GM18499 (cell line): ENCODE measurements at regions not wholly inside any gene's neighbourhood (a gene's known extent, or its start where the extent isn't known, plus 50 kb on each side); places are given as distances from the start of the nearest gene placed in this dataset.
"Not testable (repeated sequence)": the region's sequence is repeated elsewhere in the genome, so short reads cannot be mapped to it uniquely, and the experiment has no call there.

ENCODE experiments used
- ATAC-seq: cut with Tn5 transposase; IDR thresholded peaks from one replicate; pipeline ENCODE4 v1.9.1; 2021; ENCODE audit warnings: moderate number of reproducible peaks; ENCODE audit not compliant: insufficient read depth, unreplicated experiment

DNA sequence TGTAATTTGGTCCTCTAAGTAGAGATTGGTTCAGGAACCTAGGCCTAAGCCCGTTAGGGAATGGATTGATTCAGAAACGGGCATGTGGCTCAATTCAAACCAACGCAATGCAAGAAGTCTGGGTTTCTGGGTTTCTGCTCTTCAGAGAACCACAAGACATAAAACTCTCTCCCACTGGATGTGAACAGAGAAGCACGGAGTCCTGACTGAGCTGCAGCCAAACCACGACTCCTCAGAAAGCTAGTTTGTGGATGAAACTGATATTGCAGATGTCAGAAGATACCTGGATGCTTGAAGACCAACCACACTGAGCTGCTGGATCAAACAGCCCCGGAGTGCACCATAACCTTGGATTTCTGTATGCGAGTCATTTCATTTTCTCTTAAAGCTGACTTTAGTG lies 50.0 kb downstream of the SOD2 start:
- ATAC-seq = no peak

DNA sequence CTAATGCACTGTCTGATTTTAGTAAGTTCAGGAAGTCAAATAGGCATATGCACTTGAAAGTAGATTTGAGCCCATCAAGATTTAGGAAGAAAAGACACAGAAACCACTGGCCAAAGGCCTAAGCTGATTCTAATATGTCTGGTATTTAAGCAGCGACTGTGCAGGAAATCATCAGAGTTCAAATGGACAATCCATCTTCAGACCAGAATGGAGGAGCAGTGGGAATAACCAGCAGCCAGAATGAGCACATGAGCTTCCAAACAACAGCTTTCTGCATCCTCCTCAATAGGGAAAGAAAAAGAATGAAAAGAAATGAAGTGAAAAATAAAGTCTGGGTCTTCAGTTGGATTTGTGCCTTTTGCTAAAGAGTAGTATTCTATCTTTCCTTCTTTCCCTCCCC lies 50.6 kb downstream of the SOD2 start:
- no peak for ATAC-seq

DNA sequence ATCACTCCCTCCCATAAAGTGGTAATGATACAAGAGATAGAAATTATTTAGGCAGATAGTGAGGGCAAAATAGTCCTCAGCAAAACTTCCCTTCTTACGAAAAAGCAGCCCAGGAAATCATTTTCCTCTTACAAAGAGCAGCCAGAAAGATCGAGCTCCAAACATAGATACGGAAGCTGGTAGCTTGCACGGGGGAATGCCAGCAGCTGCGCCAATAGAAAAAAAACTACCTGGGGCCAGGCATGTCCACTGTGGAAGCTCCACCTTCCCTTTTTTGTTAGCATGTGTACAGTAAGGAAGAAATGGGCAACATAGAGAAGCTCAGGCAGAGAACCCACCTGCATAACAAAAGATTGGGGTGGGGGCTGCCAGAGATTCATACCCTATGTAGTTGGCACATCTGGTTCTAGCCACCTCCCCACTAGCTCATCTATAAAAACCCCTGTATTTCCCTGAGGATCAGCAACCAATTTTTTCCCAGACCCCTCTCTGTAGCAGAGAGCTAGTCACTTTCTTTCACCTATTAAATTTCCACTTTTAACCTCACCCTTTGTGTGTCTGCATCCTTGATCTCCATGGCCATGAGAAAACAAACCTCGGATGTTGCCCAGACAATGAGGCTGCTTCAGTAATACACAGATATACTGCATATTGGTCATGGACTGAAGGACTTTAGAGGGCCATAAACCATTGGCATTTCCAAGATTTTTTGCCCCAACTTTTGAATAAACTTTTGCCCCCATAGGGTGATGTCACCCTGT lies 52.1 kb downstream of the SOD2 start:
- no peak for ATAC-seq

DNA sequence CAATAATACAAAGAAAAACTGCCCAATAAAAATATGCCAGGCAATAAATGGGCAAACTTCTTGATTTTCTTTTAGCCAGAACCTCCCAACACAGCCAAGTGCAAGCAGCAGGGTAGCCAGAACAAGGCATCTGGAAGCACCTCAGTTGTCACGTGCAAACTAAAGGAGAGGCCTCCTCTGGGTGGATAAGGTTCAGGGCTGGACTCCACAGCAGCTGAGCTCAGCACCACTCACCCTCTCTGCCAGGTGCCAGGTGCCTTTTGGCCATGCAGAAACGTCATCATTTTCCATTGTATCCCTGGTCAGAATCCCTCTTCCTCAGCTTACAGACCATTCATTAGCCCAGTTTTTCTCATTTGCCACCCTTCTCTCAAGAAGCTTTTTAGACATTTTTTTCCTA lies 52.7 kb downstream of the SOD2 start:
- no peak for ATAC-seq

DNA sequence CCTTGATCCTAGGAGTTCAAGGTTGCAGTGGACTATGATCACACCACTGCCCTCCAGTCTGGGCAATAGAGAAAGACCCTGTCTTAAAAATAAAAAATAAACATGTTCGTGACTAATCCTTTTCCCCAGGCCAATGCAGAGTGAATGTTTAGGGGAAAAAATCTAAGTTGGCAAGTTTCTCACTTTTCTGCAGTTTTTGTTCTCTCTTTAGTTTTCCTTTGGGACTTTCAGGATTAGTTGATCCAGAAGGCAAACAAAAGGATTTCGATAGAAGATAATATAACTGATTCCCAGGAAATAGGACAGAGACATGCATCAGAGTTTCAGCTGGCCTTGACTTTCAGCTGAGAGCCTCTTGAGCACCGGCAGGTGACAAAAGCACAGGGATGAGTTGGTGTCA lies 53.3 kb downstream of the SOD2 start:
- no peak for ATAC-seq

DNA sequence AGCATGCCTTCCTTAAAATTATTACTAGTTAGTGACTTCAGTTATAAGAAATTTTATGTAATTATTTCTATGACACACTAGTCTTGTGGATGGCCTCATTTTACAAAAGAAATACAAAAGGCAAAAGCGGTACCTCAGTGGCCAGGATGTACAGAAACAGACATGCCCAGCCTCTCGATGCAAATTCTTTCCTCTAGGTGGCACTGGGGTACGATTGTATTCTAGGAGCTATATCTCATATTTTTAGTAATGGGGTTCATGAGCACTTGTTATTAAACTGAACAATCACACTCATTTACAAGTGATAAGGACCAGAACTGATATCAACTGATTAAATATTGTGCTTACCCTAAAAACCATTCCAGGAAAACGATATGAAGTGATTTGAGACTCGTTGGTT lies 59.8 kb downstream of the SOD2 start:
- ATAC-seq = no peak

DNA sequence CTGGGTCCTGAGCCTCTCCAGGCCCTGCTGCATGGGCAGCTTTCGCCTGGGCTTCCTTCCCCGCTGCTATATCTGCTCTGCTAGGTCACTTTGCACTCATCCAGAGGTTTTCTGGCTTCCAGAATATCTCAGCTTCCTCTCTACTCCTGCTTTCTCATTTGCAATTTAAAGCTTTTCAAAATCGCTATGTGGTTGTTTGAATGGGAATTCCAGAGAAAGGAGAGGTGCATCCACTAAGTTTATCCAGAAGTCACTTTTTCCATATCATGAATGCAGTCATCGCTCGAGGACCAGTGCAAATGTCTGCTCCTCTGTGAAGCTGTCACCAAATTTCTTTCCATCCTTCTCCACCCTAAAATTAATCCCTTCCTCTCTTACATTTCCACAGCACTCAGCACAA lies 61.2 kb downstream of the SOD2 start:
- ATAC-seq = no peak

DNA sequence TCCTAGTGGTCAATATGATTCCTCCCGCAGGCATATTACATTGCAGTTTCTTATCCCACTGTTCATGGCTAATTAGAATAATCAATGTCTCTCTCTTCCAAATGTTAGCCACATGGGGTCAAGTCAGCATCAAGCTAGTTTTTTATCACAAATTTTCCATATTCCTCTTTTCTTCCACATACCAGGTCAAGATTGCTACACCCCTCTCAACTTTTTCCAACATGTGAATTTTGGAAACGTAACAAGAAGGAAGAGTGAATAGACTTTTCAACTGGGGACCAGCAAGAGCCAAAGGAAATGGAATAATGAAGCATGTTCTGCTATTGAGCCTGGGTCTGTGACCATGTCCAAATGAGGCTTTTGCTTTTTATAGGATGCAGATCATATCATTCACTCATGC lies 65.1 kb downstream of the SOD2 start:
- ATAC-seq = no peak

DNA sequence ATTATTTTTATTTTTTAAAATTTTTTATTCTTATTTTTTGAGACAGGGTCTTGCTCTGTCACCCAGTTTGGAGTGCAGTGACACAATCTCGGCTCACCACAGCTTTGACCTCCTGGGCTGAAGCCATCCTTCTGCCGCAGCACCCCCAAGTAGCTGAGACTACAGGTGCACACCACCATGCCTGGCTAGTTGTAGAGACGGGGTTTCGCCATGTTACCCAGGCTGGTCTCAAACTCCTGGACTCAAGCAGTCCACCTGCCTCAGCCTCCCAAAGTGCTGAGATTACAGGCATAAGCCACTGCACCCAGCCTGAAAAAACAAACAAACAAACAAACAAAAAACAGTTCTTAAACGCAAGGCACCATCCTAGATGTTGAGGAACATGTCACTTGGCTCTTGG lies 66.5 kb downstream of the SOD2 start:
- not testable (repeated sequence) for ATAC-seq

DNA sequence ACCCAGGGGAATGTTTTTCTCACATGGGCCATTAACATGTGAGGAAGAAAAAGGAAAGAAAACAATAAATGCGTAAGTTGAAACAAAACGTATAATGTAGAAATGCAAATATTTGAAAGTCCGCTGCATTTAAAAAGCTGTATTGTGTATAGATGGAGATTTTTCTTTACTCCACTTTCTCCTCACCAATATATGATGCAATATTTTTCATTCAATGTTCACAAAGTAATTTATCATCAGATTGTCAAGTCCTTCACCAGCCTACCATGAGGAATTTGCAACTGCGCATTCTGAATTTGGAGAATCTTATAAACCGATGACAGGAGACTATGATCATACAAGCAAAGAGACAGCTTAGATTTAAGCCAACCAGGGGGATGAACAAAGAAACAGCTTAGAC lies 69.9 kb downstream of the SOD2 start:
- no peak for ATAC-seq

DNA sequence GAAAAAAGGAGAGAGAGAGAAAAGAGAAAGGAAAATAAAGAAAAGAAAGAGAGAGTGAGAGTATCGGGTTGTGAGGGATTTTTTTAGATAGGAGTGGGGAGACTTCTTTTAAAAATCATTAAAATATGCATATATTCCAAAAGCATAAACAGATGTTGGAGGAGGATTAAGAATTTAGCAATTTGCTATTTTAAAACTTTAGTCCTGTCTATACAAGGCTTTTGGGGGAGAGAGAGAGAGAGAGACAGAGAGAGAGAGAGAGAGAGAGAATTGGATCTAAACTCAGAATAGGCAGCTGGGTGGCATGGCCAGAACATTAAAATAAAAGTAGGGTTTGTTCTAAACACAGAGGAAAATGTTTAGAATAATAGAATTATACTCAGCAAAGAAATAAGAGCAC lies 72.1 kb downstream of the SOD2 start:
- ATAC-seq = no peak

DNA sequence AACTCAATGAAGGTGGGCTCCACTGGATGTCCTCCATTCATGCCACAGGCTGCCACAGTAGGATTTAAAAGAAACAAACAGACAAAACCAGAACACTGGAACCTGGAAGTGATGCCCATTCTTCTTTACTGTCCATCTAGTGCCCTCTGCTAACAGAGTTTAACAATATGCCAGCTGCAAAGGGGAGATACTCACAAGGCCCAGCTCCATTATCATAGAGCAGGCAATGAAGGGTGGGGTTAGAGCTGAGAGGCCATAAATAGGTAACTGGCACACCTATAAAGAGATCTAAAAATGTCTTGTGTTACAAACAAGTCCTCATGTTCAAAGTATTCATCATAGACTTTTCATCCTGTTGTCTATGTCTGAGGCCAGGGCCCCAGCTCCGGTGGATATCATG lies 75.6 kb downstream of the SOD2 start:
- ATAC-seq = no peak

DNA sequence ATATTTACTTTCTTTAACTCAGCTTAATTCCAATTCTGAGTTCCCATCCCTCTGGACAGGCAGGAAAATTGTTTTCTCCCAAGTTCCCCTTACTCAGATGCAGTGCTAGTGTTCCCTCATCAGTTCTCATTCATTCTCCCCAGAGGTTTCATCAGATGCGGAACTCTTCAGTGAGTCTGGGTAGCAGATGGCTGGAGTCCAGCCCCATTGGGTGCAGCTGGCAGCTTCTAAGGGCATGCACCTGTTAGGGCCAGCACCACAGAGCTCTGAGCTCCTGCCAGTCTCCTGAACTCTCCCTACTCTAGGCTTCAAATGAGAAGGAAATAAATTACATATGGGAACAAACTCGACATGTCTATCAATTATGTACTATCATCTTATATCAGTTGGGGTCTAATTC lies 76.6 kb downstream of the SOD2 start:
- no peak for ATAC-seq

DNA sequence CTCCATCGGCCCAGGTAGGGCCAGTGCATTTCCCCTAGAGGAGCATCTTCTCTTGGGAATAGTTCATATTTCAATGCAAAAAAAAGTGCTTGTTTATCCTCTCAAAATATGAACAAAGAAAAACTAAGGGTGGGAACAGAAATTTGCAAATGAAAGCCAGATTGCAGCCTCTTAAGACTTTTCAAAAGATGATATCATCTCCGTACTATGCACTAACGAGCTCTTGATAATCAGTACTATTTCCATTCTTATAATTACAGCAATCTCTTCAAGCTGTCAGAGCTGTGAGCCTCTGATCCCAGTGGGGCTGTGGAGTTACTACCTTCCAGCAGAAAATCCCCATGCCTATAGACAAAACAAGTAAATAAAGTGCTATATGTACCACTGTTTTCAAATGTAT lies 77.1 kb downstream of the SOD2 start:
- no peak for ATAC-seq

DNA sequence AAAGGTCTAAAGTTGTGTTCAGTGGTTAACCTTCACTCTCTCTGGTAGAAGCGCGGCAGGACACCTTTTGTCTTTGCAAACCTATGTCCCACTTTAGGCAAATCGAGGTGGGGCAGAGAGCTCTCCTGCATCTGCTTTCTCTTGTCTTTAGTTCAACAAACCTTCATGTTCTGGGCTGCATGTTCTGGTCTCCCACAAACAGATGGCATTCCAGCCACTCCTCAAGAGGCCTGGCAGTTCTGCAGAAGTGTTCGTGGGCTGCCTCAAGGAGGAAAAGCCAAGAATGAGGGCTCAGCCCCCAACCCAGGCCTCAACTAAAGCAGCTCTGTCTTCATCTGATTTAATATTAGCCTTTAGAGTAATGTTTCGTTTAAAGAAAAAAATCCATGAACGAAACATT lies 82.2 kb downstream of the SOD2 start:
- ATAC-seq = no peak

DNA sequence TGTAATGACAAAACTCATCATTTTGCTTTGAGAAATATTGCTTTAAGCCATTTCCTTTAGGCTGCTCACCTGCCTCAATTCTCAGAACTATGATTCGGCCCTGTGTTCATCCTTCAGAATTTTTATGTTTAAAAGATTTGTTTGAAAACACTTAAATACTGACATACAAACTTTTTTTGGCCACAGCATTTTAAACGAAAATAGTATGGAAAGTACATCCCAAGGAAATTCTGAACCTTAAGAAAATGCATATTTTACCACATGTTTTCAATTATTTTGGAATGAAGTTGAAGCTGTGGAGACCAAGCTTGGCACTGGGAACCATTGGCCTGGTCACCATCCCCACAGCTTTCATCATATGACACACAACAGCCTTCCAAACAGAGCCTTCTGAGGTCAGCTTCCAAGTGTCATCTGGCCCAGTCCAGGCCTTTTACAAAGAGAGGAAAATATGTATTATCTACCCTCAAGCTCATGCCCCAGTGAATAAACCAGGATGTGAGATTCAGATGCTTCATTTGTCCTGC lies 83.3 kb downstream of the SOD2 start:
- no peak for ATAC-seq

DNA sequence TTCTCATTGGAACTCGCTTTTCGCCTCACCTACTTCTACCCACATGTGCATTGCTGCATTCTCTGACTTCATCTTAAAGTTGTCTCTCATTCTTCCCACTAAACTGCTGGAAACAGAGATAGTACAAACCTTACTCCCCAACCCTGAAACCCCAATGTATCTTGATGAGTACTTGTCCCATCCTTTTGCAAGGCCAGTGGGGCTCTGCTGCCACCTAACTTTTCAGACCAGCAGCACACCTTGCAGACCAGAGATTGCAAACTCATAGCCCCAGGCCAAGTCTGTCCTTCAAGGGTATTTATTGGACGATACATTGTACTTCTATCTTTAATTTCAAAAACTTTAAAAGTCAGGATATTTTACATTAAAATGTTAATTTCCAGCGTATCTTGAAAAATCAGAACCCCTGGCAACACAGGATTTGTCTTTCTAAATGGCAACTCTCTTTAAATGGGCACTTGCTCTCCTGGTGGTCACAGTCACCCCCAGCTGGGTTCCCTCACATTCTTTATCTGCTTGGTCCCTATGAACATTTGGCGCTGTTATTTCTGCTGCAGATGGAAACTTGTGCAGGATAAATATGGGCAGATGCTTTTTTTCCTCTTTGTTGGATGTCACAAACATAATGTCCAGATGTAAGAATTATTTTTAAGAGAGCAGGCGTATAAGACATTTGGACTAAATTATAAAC lies 83.9 kb downstream of the SOD2 start:
- no peak for ATAC-seq

DNA sequence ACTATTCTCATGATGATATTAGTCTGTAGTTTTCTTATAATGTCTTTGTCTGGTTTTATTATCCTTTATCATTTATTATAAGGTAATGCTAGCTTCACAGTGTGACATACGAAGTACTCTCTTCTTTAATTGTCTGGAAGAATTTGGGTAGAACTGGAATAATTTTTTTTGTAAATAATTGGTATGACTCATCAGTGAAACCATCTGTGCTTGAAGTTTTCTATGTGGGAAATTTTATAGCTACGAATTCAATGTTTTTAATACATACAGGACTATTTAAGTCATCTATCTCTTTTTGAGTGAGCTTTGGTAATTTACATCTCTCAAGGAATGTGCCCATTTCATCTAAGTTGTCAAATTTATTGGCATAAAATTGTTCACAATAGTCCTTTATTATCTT lies 86.3 kb downstream of the SOD2 start:
- no peak for ATAC-seq

DNA sequence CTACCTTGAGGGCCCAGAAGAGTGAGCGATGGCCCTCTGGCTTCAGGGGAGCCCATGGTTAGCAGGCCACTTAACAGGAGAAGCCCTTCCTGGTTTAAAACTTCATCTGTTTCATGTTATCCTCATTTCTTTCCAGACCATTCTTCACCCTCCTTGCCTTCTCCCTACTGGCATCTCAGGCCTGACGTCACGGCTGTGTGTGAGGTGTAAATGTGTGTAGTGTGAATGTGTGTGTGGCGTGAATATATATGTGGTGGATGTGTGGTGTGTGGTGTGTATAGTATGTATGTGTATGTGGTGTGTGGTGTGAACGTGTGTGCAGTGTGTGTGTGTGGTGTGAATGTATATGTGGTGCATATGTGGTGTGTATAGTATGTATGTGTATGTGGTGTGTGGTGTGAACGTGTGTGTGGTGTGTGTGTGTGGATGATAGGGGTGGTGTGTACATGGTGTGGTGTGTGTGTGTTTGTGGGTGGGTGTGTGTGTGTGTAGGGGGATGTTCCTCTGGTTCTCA lies 88.5 kb downstream of the SOD2 start:
- ATAC-seq = no peak

DNA sequence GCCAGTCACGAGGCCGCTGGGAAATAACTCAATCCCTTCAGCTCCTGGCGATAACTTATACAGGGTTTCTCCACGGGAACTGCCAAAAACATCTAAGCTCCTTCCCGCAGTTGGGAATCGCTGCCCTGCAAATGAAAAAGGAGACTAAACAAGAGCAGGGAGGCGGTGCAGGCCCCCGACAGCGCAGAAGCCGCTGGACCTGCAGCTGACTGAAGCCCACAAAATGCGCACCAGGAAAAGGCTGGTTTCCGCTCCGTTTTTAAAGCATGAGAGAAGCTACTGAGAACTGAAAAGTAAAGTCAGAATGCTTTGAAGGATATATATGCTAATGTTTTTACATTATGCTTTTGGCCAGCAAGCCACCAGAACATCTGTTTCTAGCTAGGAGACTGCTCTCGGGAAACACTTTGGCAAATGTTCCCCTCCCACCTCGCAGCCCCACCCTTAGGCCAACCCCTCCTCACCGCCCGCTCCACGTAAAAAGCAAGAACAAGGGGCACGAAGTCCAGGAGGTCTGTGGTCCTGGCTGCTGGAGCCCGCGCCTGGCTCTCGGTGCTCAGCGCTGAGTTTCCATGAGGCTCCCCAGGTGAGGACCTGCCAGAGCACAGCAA lies 90.5 kb downstream of the SOD2 start:
- no peak for ATAC-seq

DNA sequence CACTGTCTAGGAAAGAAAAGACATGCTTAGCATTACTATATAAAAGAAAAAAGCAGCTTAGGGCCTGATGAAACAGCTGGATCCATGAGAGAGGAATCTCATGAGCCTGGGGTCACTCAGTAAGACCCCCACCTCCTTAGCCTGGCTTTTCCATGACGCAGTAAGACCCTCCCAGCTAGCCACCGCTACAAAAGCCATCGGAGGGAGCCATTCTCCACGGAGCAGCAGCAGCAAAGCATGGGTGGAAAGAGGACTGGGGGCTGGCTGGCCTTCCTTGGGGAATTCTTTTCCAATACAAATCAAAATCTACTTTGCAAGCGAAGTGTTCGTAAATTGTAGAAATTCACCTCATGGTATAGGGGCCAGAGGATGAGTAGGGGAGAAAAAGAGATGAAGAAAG lies 91.8 kb downstream of the SOD2 start:
- no peak for ATAC-seq
